ENCODE measurements at regions not wholly inside any gene's neighbourhood (a gene's known extent, or its start where the extent isn't known, plus 50 kb on each side); places are given as distances from the start of the nearest gene placed in this dataset.

- H3K4me1 ChIP-seq (ENCODE audit: control insufficient read depth, low read depth, low read length), result no peaks in the 10 kb centered on the region
- H3K27me3 ChIP-seq (ENCODE audit: control insufficient read depth, insufficient read depth, low read length), result no peaks in the 10 kb centered on the region
- no peak overlapping the region for H3K27ac ChIP-seq (ENCODE audit: low read length)
- no peaks in the 10 kb centered on the region for H3K36me3 ChIP-seq (ENCODE audit: control insufficient read depth, low read depth, low read length)
- H3K4me3 ChIP-seq (ENCODE audit: low read length), result no peak overlapping the region
- no peaks in the 10 kb centered on the region for H3K9me3 ChIP-seq (ENCODE audit: control insufficient read depth, low read depth, low read length)
- no peak overlapping the region for H3K9ac ChIP-seq (ENCODE audit: low read length)
Observed at GRCh38 chr3:86257955-86258641, 732.9 kb downstream of the VGLL3 start.

DNA sequence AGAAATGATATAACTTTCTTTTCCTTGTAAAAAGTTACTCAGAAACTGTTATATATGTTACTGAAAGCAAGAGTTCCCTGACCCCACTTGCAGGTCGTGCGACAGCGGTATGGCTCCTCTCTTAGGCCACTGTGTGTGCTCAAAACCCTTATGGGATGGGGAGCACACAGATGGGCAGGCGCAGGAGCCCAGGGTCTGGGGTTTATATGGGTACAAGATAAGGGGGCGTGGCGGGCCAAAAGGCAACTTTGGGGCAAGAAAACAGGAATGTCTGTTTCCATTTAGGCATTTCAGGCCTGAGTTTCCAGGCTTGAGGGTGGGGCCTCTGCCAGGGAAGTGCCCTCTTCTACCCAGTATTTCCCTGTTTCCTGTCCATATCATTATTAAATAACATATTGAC is 736.5 kb downstream of the VGLL3 start:
- H3K9ac ChIP-seq (ENCODE audit: low read length), result no peak overlapping the region
- no peaks in the 10 kb centered on the region for H3K27me3 ChIP-seq (ENCODE audit: control insufficient read depth, insufficient read depth, low read length)
- no peak overlapping the region for H3K4me3 ChIP-seq (ENCODE audit: low read length)
- H3K4me1 ChIP-seq (ENCODE audit: control insufficient read depth, low read depth, low read length), result no peaks in the 10 kb centered on the region
- no peaks in the 10 kb centered on the region for H3K9me3 ChIP-seq (ENCODE audit: control insufficient read depth, low read depth, low read length)
- H3K36me3 ChIP-seq (ENCODE audit: control insufficient read depth, low read depth, low read length), result no peaks in the 10 kb centered on the region
- no peak overlapping the region for H3K27ac ChIP-seq (ENCODE audit: low read length)

DNA sequence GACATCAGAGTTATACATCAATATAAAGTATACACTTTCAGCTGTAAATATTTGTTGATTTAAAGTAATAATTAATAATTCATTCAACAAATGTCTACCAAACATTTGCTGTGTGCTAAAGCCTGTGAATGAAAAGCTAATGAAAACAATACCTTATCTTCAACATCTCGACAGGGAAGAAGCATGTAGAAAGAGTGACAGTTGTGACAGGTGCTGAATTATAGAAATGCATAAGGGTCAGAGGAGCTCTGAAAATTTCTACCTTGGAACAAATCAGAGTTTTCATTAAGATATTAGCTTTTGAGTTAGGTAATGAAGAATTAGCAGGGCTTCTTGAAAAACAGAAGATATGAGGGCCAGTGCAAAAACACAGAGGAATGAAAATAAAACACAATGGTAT is 739.2 kb downstream of the VGLL3 start:
- H3K36me3 ChIP-seq (ENCODE audit: control insufficient read depth, low read depth, low read length), result no peaks in the 10 kb centered on the region
- H3K27ac ChIP-seq (ENCODE audit: low read length), result no peak overlapping the region
- H3K9ac ChIP-seq (ENCODE audit: low read length), result no peak overlapping the region
- H3K27me3 ChIP-seq (ENCODE audit: control insufficient read depth, insufficient read depth, low read length), result no peaks in the 10 kb centered on the region
- no peak overlapping the region for H3K4me3 ChIP-seq (ENCODE audit: low read length)
- no peaks in the 10 kb centered on the region for H3K9me3 ChIP-seq (ENCODE audit: control insufficient read depth, low read depth, low read length)
- H3K4me1 ChIP-seq (ENCODE audit: control insufficient read depth, low read depth, low read length), result no peaks in the 10 kb centered on the region

- H3K9me3 ChIP-seq (ENCODE audit: control insufficient read depth, low read depth, low read length), result no peaks in the 10 kb centered on the region
- H3K36me3 ChIP-seq (ENCODE audit: control insufficient read depth, low read depth, low read length), result no peaks in the 10 kb centered on the region
- peaks cover 4% of the 10 kb centered on the region for H3K4me1 ChIP-seq (ENCODE audit: control insufficient read depth, low read depth, low read length)
- no peaks in the 10 kb centered on the region for H3K27me3 ChIP-seq (ENCODE audit: control insufficient read depth, insufficient read depth, low read length)
- H3K4me3 ChIP-seq (ENCODE audit: low read length), result no peak overlapping the region
- no peak overlapping the region for H3K27ac ChIP-seq (ENCODE audit: low read length)
- no peak overlapping the region for H3K9ac ChIP-seq (ENCODE audit: low read length)
Observed at GRCh38 chr3:86249833-86250232, 741.1 kb downstream of the VGLL3 start.

- H3K27ac ChIP-seq (ENCODE audit: low read length), result no peak overlapping the region
- no peaks in the 10 kb centered on the region for H3K36me3 ChIP-seq (ENCODE audit: control insufficient read depth, low read depth, low read length)
- H3K9me3 ChIP-seq (ENCODE audit: control insufficient read depth, low read depth, low read length), result no peaks in the 10 kb centered on the region
- no peaks in the 10 kb centered on the region for H3K27me3 ChIP-seq (ENCODE audit: control insufficient read depth, insufficient read depth, low read length)
- H3K4me1 ChIP-seq (ENCODE audit: control insufficient read depth, low read depth, low read length), result peaks cover 5% of the 10 kb centered on the region
- H3K4me3 ChIP-seq (ENCODE audit: low read length), result no peak overlapping the region
- H3K9ac ChIP-seq (ENCODE audit: low read length), result no peak overlapping the region
Observed at GRCh38 chr3:86245360-86245759, 745.6 kb downstream of the VGLL3 start.

DNA sequence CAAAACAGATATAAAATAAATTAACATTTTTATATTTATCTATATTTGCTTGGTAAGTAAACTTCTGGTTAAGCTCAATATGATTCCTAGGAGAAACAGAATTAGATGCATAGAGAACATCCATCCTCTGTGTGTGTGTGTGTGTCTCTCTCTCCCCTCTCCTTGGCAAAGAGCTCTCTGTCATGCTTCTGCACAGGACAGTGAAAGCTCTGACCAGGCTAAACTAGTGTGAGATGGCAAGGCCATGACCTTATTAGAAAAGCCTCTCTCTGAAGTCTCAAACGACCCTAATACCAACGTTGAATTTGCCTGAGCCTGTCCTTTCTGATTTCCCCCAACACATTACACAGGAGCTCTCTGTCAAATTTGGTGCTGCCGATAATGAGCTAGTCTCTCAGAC is 746.0 kb downstream of the VGLL3 start:
- Histone ChIP-seq H3K27me3 (ENCODE audit: control insufficient read depth, insufficient read depth, low read length) (no peaks in the 10 kb centered on the region), H3K4me3 (ENCODE audit: low read length) (no peak overlapping the region), H3K36me3 (ENCODE audit: control insufficient read depth, low read depth, low read length) (no peaks in the 10 kb centered on the region)

GRCh38 chr3:86239946-86240345 is 751.0 kb downstream of the VGLL3 start:
- peaks cover 28% of the 10 kb centered on the region for H3K4me1 ChIP-seq (ENCODE audit: control insufficient read depth, low read depth, low read length)
- H3K4me3 ChIP-seq (ENCODE audit: low read length), result no peak overlapping the region
- H3K27me3 ChIP-seq (ENCODE audit: control insufficient read depth, insufficient read depth, low read length), result no peaks in the 10 kb centered on the region
- H3K36me3 ChIP-seq (ENCODE audit: control insufficient read depth, low read depth, low read length), result no peaks in the 10 kb centered on the region
- H3K9ac ChIP-seq (ENCODE audit: low read length), result no peak overlapping the region
- H3K9me3 ChIP-seq (ENCODE audit: control insufficient read depth, low read depth, low read length), result no peaks in the 10 kb centered on the region
- H3K27ac ChIP-seq (ENCODE audit: low read length), result no peak overlapping the region

More for the DNA sequence above, 746.0 kb downstream of the VGLL3 start:
- Histone ChIP-seq H3K9me3 (ENCODE audit: control insufficient read depth, low read depth, low read length) (no peaks in the 10 kb centered on the region), H3K9ac (ENCODE audit: low read length) (no peak overlapping the region), H3K27ac (ENCODE audit: low read length) (no peak overlapping the region), H3K4me1 (ENCODE audit: control insufficient read depth, low read depth, low read length) (peaks cover 9% of the 10 kb centered on the region)

DNA sequence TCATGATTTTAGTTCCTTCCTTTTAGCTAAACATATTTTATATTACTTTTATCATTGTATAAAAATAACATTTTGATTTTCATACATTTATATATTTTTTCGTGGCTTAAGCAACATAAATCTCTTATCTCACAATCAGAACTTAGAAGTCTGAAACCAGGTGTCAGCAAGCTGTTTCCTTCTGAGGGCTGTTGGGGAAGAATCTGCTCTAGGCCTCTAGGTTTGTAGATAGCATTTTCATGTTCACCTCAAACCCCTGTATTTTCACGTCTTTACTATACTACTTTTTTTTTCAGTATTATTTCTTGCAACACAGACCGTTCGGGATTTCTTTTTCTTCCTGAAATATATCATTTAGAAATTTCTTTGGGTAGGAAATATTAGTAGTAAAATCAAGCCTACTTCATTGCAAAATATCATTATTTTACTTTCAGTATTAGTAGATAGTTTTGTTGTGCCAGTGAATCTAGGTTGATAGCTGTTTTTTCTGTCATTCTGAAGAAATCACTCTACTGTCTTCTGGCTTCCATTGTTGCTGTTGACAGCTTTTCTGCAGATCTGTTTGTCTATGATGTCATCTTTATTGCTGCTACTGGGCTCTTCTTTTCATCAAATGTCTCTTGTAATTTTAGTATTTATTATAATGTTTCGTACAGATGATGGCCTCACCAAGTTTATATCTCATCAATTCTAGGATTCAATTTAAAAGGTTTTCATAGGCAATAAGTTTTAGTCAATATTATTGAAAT is 756.3 kb downstream of the VGLL3 start:
- Histone ChIP-seq H3K27ac (ENCODE audit: low read length) (no peak overlapping the region), H3K36me3 (ENCODE audit: control insufficient read depth, low read depth, low read length) (no peaks in the 10 kb centered on the region), H3K27me3 (ENCODE audit: control insufficient read depth, insufficient read depth, low read length) (no peaks in the 10 kb centered on the region), H3K9me3 (ENCODE audit: control insufficient read depth, low read depth, low read length) (no peaks in the 10 kb centered on the region), H3K4me3 (ENCODE audit: low read length) (no peak overlapping the region), H3K4me1 (ENCODE audit: control insufficient read depth, low read depth, low read length) (peaks cover 26% of the 10 kb centered on the region), H3K9ac (ENCODE audit: low read length) (no peak overlapping the region)

GRCh38 chr3:86230762-86231161 is 760.2 kb downstream of the VGLL3 start:
- Histone ChIP-seq H3K4me3 (ENCODE audit: low read length) (no peak overlapping the region), H3K36me3 (ENCODE audit: control insufficient read depth, low read depth, low read length) (no peaks in the 10 kb centered on the region), H3K27ac (ENCODE audit: low read length) (no peak overlapping the region), H3K9me3 (ENCODE audit: control insufficient read depth, low read depth, low read length) (no peaks in the 10 kb centered on the region), H3K9ac (ENCODE audit: low read length) (no peak overlapping the region), H3K4me1 (ENCODE audit: control insufficient read depth, low read depth, low read length) (peaks cover 11% of the 10 kb centered on the region), H3K27me3 (ENCODE audit: control insufficient read depth, insufficient read depth, low read length) (no peaks in the 10 kb centered on the region)

DNA sequence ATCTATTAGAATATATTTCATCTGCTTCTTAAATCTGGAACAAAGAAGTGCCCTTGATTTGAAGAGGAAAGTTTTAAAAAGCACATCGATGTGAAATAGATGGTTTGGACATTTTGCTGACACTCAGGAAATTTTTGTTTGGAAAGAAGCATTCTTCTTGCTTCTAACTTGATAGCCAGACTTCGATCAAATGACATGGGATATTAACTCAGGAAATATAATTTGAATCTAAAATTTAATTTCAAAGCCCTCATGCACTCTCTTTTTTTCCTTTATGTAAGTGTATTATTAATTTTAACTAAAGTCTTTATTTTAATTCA is 761.2 kb downstream of the VGLL3 start:
- H3K36me3 ChIP-seq (ENCODE audit: control insufficient read depth, low read depth, low read length), result no peaks in the 10 kb centered on the region
- no peak overlapping the region for H3K4me3 ChIP-seq (ENCODE audit: low read length)
- H3K4me1 ChIP-seq (ENCODE audit: control insufficient read depth, low read depth, low read length), result peaks cover 3% of the 10 kb centered on the region
- H3K27ac ChIP-seq (ENCODE audit: low read length), result no peak overlapping the region
- no peak overlapping the region for H3K9ac ChIP-seq (ENCODE audit: low read length)
- H3K27me3 ChIP-seq (ENCODE audit: control insufficient read depth, insufficient read depth, low read length), result no peaks in the 10 kb centered on the region
- H3K9me3 ChIP-seq (ENCODE audit: control insufficient read depth, low read depth, low read length), result no peaks in the 10 kb centered on the region

- Histone ChIP-seq H3K27ac (ENCODE audit: low read length) (no peak overlapping the region), H3K27me3 (ENCODE audit: control insufficient read depth, insufficient read depth, low read length) (no peaks in the 10 kb centered on the region), H3K36me3 (ENCODE audit: control insufficient read depth, low read depth, low read length) (no peaks in the 10 kb centered on the region), H3K4me3 (ENCODE audit: low read length) (no peak overlapping the region), H3K9me3 (ENCODE audit: control insufficient read depth, low read depth, low read length) (no peaks in the 10 kb centered on the region), H3K4me1 (ENCODE audit: control insufficient read depth, low read depth, low read length) (no peaks in the 10 kb centered on the region), H3K9ac (ENCODE audit: low read length) (no peak overlapping the region)
Observed at GRCh38 chr3:86229086-86229774, 761.7 kb downstream of the VGLL3 start.

Measured in iPS-18a (cell line).